Thoracic aorta (tissue), 2 donors: ENCODE measurements at regions not wholly inside any gene's neighbourhood (a gene's known extent, or its start where the extent isn't known, plus 50 kb on each side); places are given as distances from the start of the nearest gene placed in this dataset.

Experiments
- ATAC-seq: fragments of 150-250 bp; one replicate; pipeline ENCODE4 v1.8.0; 2017; ENCODE audit warnings: low read depth; ENCODE audit not compliant: insufficient number of reproducible peaks, low FRiP score
- DNase-seq: peaks from one replicate; pipeline ENCODE4 v3.0.0-alpha.2; 2020; ENCODE audit warnings: low spot score
- H3K27ac ChIP-seq, 2 donors: fragments of 200-600 bp; sonication (generic); 1 replicate in 1 of 2; 2 replicates in 1 of 2; pipeline ENCODE4 v1.5.1; 2016; ENCODE audit warnings: mild to moderate bottlenecking in 2 of 2, moderate library complexity in 2 of 2
- H3K27me3 ChIP-seq: fragments of 200-600 bp; sonication (generic); replicated peaks from 2 replicates; pipeline ENCODE4 v1.6.0; 2016; ENCODE audit warnings: mild to moderate bottlenecking; ENCODE audit not compliant: insufficient read depth
- H3K36me3 ChIP-seq: fragments of 200-600 bp; sonication (generic); one replicate; pipeline ENCODE4 v1.5.1; 2016
- H3K4me1 ChIP-seq, 2 donors: fragments of 200-600 bp; sonication (generic); 1 replicate in 1 of 2; 2 replicates in 1 of 2; pipeline versions ENCODE4 v1.5.1 to v1.6.0; 2016; ENCODE audit warnings: low read depth in 2 of 2, mild to moderate bottlenecking in 1 of 2; ENCODE audit not compliant: control insufficient read depth in 1 of 2
- H3K4me3 ChIP-seq: fragments of 200-600 bp; sonication (generic); 2 replicates; pipeline ENCODE4 v1.5.1; 2016; ENCODE audit warnings: mild to moderate bottlenecking
- H3K9me3 ChIP-seq: fragments of 200-600 bp; sonication (generic); 2 replicates; pipeline ENCODE4 v1.5.1; 2016
- CTCF ChIP-seq: fragments of 200-600 bp; sonication (generic); IDR thresholded peaks from one replicate; pipeline ENCODE4 v1.5.1; 2019; ENCODE audit warnings: antibody characterized with exemption

GRCh38 chr1:60342569-60342968 lies 269.0 kb upstream of the C1orf87 start:
- TF ChIP-seq CTCF, result no peak
- H3K27me3 ChIP-seq, result no peaks in the 10 kb centered on the region
- no peaks in the 10 kb centered on the region for H3K4me1 ChIP-seq
- no peak overlapping the region for H3K4me3 ChIP-seq
- no peak for DNase-seq
- H3K9me3 ChIP-seq, result no peaks in the 10 kb centered on the region
- ATAC-seq, result no peak
- H3K27ac ChIP-seq, result no peak overlapping the region
- no peaks in the 10 kb centered on the region for H3K36me3 ChIP-seq

DNA sequence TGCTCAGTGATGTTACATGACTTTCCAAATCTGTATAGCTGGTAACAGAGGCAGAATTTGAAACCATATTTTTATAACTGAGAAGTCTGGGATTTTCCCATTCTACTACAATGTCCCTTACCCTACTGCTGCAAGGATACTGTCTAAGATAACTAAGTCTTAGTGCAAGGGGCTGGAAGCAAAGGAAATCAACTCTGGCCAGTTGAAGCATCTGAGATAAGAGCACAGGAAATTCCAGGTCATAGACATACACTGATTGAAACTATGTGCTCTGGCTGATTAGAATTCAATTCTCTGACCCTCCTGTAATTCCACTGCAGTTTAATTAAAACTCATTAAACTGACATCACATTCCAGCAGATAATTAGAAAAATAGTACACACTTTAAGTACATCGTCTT lies 267.7 kb upstream of the C1orf87 start:
- no peak for DNase-seq
- no peaks in the 10 kb centered on the region for H3K9me3 ChIP-seq
- no peak overlapping the region for H3K27ac ChIP-seq
- ATAC-seq, result no peak
- H3K4me3 ChIP-seq, result no peak overlapping the region
- TF ChIP-seq CTCF, result no peak
- H3K27me3 ChIP-seq, result no peaks in the 10 kb centered on the region
- no peaks in the 10 kb centered on the region for H3K4me1 ChIP-seq
- no peaks in the 10 kb centered on the region for H3K36me3 ChIP-seq

- H3K27ac ChIP-seq, result no peak overlapping the region
- H3K27me3 ChIP-seq, result no peaks in the 10 kb centered on the region
- no peaks in the 10 kb centered on the region for H3K9me3 ChIP-seq
- H3K4me1 ChIP-seq, result no peaks in the 10 kb centered on the region
- no peak overlapping the region for H3K4me3 ChIP-seq
- DNase-seq (no peak), ATAC-seq (no peak)
- no peak for TF ChIP-seq CTCF
- no peaks in the 10 kb centered on the region for H3K36me3 ChIP-seq
These were observed 258.1 kb upstream of the C1orf87 start for GRCh38 chr1:60331647-60332046.

DNA sequence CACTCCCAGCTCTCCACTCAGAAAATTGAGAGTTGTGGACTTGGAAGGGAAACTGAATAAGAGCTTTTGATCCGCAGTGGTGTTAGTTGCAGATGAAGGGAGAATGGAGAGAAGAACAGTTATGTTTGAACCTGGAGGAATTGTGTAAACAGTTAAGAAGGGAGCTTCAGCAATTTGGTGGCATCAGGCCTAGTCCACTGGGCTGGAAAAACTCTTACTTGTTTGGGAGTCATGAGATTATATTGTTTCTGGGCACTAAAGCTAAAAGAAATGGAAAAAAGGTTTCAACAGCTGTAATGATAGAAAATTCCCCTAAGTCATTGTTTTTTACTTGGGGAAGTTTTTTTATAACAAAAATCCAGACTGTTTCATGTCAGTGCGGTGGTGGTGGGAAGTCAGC lies 256.1 kb upstream of the C1orf87 start:
- TF ChIP-seq CTCF, result no peak
- Histone ChIP-seq H3K9me3 (no peaks in the 10 kb centered on the region), H3K27ac (no peak overlapping the region), H3K4me3 (no peak overlapping the region), H3K27me3 (no peaks in the 10 kb centered on the region), H3K4me1 (no peaks in the 10 kb centered on the region), H3K36me3 (no peaks in the 10 kb centered on the region)
- no peak for DNase-seq
- no peak for ATAC-seq

DNA sequence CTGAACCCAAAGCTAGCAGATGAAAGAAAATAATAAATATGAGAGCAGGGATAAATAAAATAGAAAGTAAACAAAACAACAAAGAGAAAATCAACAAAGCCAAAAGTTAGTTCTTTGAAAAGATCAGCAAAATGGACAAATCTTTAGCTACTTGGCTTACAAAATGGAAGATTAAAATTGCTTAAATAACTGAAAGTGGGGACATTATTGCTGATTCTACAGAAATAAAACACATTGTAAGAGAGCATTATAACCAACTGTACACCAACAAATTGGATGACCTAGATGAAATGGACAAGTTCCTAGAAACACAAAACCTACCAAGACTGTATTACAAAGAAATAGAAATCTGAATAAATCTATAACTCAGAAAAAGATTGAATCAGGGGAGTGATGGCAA lies 238.3 kb upstream of the C1orf87 start:
- Histone ChIP-seq H3K9me3 (peaks cover 5% of the 10 kb centered on the region), H3K36me3 (no peaks in the 10 kb centered on the region), H3K27ac (no peak overlapping the region), H3K4me3 (no peak overlapping the region), H3K27me3 (no peaks in the 10 kb centered on the region), H3K4me1 (no peaks in the 10 kb centered on the region)
- DNase-seq (no peak), ATAC-seq (no peak)
- TF ChIP-seq CTCF, result no peak
